Tibial artery (tissue), 4 donors: ENCODE measurements at regions not wholly inside any gene's neighbourhood (a gene's known extent, or its start where the extent isn't known, plus 50 kb on each side); places are given as distances from the start of the nearest gene placed in this dataset.

Experiments used
- DNase-seq, 2 donors: peaks; one replicate each; pipeline ENCODE4 v3.0.0-alpha.2; 2019
- H3K27ac ChIP-seq, 2 donors: fragments of 200-600 bp; sonication (generic) in 1 of 2; 1 replicate in 1 of 2; 2 replicates in 1 of 2; pipeline ENCODE4 v1.5.1; 2018 to 2019; ENCODE audit warnings: mild to moderate bottlenecking in 1 of 2
- H3K27me3 ChIP-seq, 2 donors: fragments of 200-600 bp; sonication (generic) in 1 of 2; one replicate each; pipeline versions ENCODE4 v1.5.1 to v1.6.0; 2016 to 2019
- H3K36me3 ChIP-seq, 3 donors: fragments of 200-600 bp; sonication (generic) in 2 of 3; one replicate each; pipeline ENCODE4 v1.5.1; 2016 to 2019; ENCODE audit warnings: mild to moderate bottlenecking in 2 of 3
- H3K4me1 ChIP-seq, 4 donors: fragments of 200-600 bp; sonication (generic) in 2 of 4; 1 replicate in 3 of 4; 2 replicates in 1 of 4; pipeline ENCODE4 v1.5.1; 2016 to 2019
- H3K4me3 ChIP-seq, 2 donors: fragments of 200-600 bp; sonication (generic) in 1 of 2; 1 replicate in 1 of 2; 2 replicates in 1 of 2; pipeline ENCODE4 v1.5.1; 2018 to 2019; ENCODE audit warnings: mild to moderate bottlenecking in 2 of 2
- H3K9me3 ChIP-seq, 3 donors: fragments of 200-600 bp; sonication (generic) in 1 of 3; one replicate each; pipeline ENCODE4 v1.5.1; 2016 to 2019
- CTCF ChIP-seq, 2 experiments: fragments of 200-600 bp in 1 of 2; fragments of 450-650 bp in 1 of 2; IDR thresholded peaks; one replicate each; pipeline ENCODE4 v1.5.1; 2017 to 2019; ENCODE audit warnings: antibody characterized with exemption in 2 of 2, mild to moderate bottlenecking in 1 of 2, moderate library complexity in 1 of 2
- intact Hi-C: fragments of 100-400 bp; cut with DNase I; formaldehyde crosslinking; loops from one replicate; pipeline ENCODE4 v1.15.0; 2023; ENCODE audit warnings: low total_unique reads

- no peaks in the 10 kb centered on the region for H3K36me3 ChIP-seq
- no peak overlapping the region for H3K27ac ChIP-seq
- peaks cover 0 to 67% of the 10 kb centered on the region in 2 donors for H3K27me3 ChIP-seq
- TF ChIP-seq CTCF (IDR thresholded peaks at IDR 0.05): no peak
- intact Hi-C loops: no loop called here
- H3K9me3 ChIP-seq: no peaks in the 10 kb centered on the region
- no peak for DNase-seq
- no peak overlapping the region for H3K4me3 ChIP-seq
- H3K4me1 ChIP-seq: peaks cover 0 to 18% (median 13%) of the 10 kb centered on the region in 4 donors
Observed at GRCh38 chr7:1286946-1287645, 54.4 kb downstream of the UNCX start.

- intact Hi-C loops: no loop called here
- peaks cover 0 to 70% of the 10 kb centered on the region in 2 donors for H3K27me3 ChIP-seq
- DNase-seq: no peak
- peaks cover 0 to 18% (median 13%) of the 10 kb centered on the region in 4 donors for H3K4me1 ChIP-seq
- H3K27ac ChIP-seq: no peak overlapping the region
- H3K4me3 ChIP-seq: no peak overlapping the region
- no peak for TF ChIP-seq CTCF (IDR thresholded peaks at IDR 0.05)
- H3K36me3 ChIP-seq: no peaks in the 10 kb centered on the region
- no peaks in the 10 kb centered on the region for H3K9me3 ChIP-seq
Observed at GRCh38 chr7:1287752-1288201, 55.1 kb downstream of the UNCX start.

GRCh38 chr7:1288390-1288995 is 55.8 kb downstream of the UNCX start:
- intact Hi-C loops: no loop called here
- Histone ChIP-seq H3K4me3 (no peak overlapping the region), H3K36me3 (no peaks in the 10 kb centered on the region), H3K4me1 (peaks cover 0 to 18% (median 13%) of the 10 kb centered on the region in 4 donors), H3K27me3 (peaks cover 0 to 73% of the 10 kb centered on the region in 2 donors), H3K9me3 (no peaks in the 10 kb centered on the region), H3K27ac (no peak overlapping the region)
- DNase-seq: no peak
- no peak for TF ChIP-seq CTCF (IDR thresholded peaks at IDR 0.05)

- H3K4me3 ChIP-seq: no peak overlapping the region
- no peak for DNase-seq
- peaks cover 0 to 18% (median 13%) of the 10 kb centered on the region in 4 donors for H3K4me1 ChIP-seq
- H3K27me3 ChIP-seq: peaks cover 0 to 75% of the 10 kb centered on the region in 2 donors
- TF ChIP-seq CTCF (IDR thresholded peaks at IDR 0.05): no peak
- no peaks in the 10 kb centered on the region for H3K9me3 ChIP-seq
- H3K27ac ChIP-seq: no peak overlapping the region
- H3K36me3 ChIP-seq: no peaks in the 10 kb centered on the region
- intact Hi-C loops: no loop called here
Observed at GRCh38 chr7:1288996-1289551, 56.4 kb downstream of the UNCX start.

GRCh38 chr7:1289666-1290025 is 57.0 kb downstream of the UNCX start:
- DNase-seq: no peak
- Histone ChIP-seq H3K36me3 (no peaks in the 10 kb centered on the region), H3K4me1 (peaks cover 0 to 18% (median 13%) of the 10 kb centered on the region in 4 donors), H3K4me3 (peak overlapping the region; percentile 37 to 51), H3K27ac (no peak overlapping the region), H3K9me3 (no peaks in the 10 kb centered on the region), H3K27me3 (peaks cover 0 to 73% of the 10 kb centered on the region in 2 donors)
- no peak for TF ChIP-seq CTCF (IDR thresholded peaks at IDR 0.05)
- intact Hi-C loops: no loop called here
